Vagina (tissue), 2 donors: ENCODE measurements at regions not wholly inside any gene's neighbourhood (a gene's known extent, or its start where the extent isn't known, plus 50 kb on each side); places are given as distances from the start of the nearest gene placed in this dataset.

ENCODE experiments used
- DNase-seq, 2 donors: peaks; one replicate each; pipeline ENCODE4 v3.0.0-alpha.2; 2017; ENCODE audit errors: extremely low spot score in 2 of 2
- H3K27ac ChIP-seq: fragments of 200-600 bp; sonication (generic); one replicate; pipeline ENCODE4 v1.5.1; 2019
- H3K27me3 ChIP-seq: fragments of 200-600 bp; sonication (generic); one replicate; pipeline ENCODE4 v1.5.1; 2019
- H3K36me3 ChIP-seq, 2 donors: fragments of 200-600 bp; sonication (generic); one replicate each; pipeline ENCODE4 v1.5.1; 2017 to 2019
- H3K4me1 ChIP-seq: fragments of 200-600 bp; sonication (generic); one replicate; pipeline ENCODE4 v1.5.1; 2019
- H3K4me3 ChIP-seq, 2 donors: fragments of 200-600 bp; sonication (generic); 1 replicate in 1 of 2; 2 replicates in 1 of 2; pipeline ENCODE4 v1.5.1; 2016 to 2019
- H3K9me3 ChIP-seq: fragments of 200-600 bp; sonication (generic); one replicate; pipeline ENCODE4 v1.5.1; 2019
- POLR2A ChIP-seq, 2 donors: fragments of 450-650 bp; IDR thresholded peaks; one replicate each; pipeline ENCODE4 v1.6.1; 2017; ENCODE audit warnings: antibody characterized with exemption in 2 of 2, mild to moderate bottlenecking in 2 of 2, moderate library complexity in 2 of 2
- POLR2AphosphoS5 ChIP-seq, 2 donors: sonication (generic); formaldehyde crosslinking; IDR thresholded peaks; one replicate each; pipeline ENCODE4 v1.9.0; 2017; ENCODE audit warnings: antibody characterized with exemption in 2 of 2, mild to moderate bottlenecking in 2 of 2, low read depth in 1 of 2; ENCODE audit not compliant: insufficient read depth in 1 of 2
- intact Hi-C: fragments of 100-400 bp; cut with DNase I; formaldehyde crosslinking; loops from one replicate; pipeline ENCODE4 v1.15.1; 2023
- TF ChIP-seq, protein P1 (sequence below), 3 experiments: fragments of 450-650 bp in 2 of 3; fragments of 200-600 bp in 1 of 3; sonication (generic) in 1 of 3; IDR thresholded peaks; one replicate each; pipeline ENCODE4 v1.5.1; 2017 to 2019; ENCODE audit warnings: antibody characterized with exemption in 3 of 3, mild to moderate bottlenecking in 2 of 3, moderate library complexity in 2 of 3

GRCh38 chrX:7789200-7789599 is 53.8 kb upstream of the VCX start:
- Histone ChIP-seq H3K9me3 (no peaks in the 10 kb centered on the region), H3K4me3 (no peak overlapping the region)
- intact Hi-C loops, result no loop called here

GRCh38 chrX:7788334-7788733 is 54.6 kb upstream of the VCX start:
- H3K36me3 ChIP-seq, result no peaks in the 10 kb centered on the region
- DNase-seq, result no peak
- no peak overlapping the region for H3K4me3 ChIP-seq
- no peak for TF ChIP-seq POLR2AphosphoS5 (IDR thresholded peaks at IDR 0.05; ENCODE audit: insufficient read depth in 1 of 2, low read depth in 1 of 2)
- no peak for TF ChIP-seq POLR2A (IDR thresholded peaks at IDR 0.05)
- TF ChIP-seq, protein P1, sequence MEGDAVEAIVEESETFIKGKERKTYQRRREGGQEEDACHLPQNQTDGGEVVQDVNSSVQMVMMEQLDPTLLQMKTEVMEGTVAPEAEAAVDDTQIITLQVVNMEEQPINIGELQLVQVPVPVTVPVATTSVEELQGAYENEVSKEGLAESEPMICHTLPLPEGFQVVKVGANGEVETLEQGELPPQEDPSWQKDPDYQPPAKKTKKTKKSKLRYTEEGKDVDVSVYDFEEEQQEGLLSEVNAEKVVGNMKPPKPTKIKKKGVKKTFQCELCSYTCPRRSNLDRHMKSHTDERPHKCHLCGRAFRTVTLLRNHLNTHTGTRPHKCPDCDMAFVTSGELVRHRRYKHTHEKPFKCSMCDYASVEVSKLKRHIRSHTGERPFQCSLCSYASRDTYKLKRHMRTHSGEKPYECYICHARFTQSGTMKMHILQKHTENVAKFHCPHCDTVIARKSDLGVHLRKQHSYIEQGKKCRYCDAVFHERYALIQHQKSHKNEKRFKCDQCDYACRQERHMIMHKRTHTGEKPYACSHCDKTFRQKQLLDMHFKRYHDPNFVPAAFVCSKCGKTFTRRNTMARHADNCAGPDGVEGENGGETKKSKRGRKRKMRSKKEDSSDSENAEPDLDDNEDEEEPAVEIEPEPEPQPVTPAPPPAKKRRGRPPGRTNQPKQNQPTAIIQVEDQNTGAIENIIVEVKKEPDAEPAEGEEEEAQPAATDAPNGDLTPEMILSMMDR (IDR thresholded peaks at IDR 0.05), result no peak
- intact Hi-C loops, result no loop called here
- H3K9me3 ChIP-seq, result no peaks in the 10 kb centered on the region
- H3K27me3 ChIP-seq, result no peaks in the 10 kb centered on the region
- no peaks in the 10 kb centered on the region for H3K4me1 ChIP-seq
- H3K27ac ChIP-seq, result no peak overlapping the region

More at GRCh38 chrX:7789200-7789599, 53.8 kb upstream of the VCX start:
- TF ChIP-seq, protein P1 (IDR thresholded peaks at IDR 0.05), result no peak
- TF ChIP-seq POLR2A (IDR thresholded peaks at IDR 0.05) (no peak), POLR2AphosphoS5 (IDR thresholded peaks at IDR 0.05; ENCODE audit: insufficient read depth in 1 of 2, low read depth in 1 of 2) (no peak)
- no peaks in the 10 kb centered on the region for H3K4me1 ChIP-seq
- no peaks in the 10 kb centered on the region for H3K36me3 ChIP-seq
- H3K27ac ChIP-seq, result no peak overlapping the region
- no peak for DNase-seq
- no peaks in the 10 kb centered on the region for H3K27me3 ChIP-seq

DNA sequence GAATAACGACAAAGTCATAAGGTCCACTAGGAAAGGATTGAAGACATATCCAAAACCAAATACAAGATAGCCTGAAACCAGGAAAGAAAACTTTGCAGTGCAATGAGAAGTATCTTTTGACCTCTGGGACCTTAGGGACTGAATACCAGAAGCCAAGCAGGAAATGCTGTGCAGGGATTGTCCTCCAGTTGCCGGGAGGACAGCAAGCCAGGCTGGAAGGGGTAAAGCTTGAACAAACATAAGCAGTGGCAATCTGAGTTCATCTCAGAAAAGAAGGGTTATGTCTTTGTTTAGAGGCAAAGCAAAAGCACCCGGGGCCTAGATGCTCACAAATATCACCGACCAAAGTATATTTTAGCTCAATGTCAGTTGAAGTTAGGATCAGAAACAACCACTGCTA is 55.3 kb upstream of the VCX start:
- no peak for TF ChIP-seq POLR2A (IDR thresholded peaks at IDR 0.05)
- no peak for TF ChIP-seq POLR2AphosphoS5 (IDR thresholded peaks at IDR 0.05; ENCODE audit: insufficient read depth in 1 of 2, low read depth in 1 of 2)
- TF ChIP-seq, protein P1 (IDR thresholded peaks at IDR 0.05), result no peak
- DNase-seq, result no peak
- Histone ChIP-seq H3K36me3 (no peaks in the 10 kb centered on the region), H3K4me1 (no peaks in the 10 kb centered on the region), H3K27me3 (no peaks in the 10 kb centered on the region), H3K27ac (no peak overlapping the region), H3K9me3 (no peaks in the 10 kb centered on the region), H3K4me3 (no peak overlapping the region)
- intact Hi-C loops, result no loop called here

DNA sequence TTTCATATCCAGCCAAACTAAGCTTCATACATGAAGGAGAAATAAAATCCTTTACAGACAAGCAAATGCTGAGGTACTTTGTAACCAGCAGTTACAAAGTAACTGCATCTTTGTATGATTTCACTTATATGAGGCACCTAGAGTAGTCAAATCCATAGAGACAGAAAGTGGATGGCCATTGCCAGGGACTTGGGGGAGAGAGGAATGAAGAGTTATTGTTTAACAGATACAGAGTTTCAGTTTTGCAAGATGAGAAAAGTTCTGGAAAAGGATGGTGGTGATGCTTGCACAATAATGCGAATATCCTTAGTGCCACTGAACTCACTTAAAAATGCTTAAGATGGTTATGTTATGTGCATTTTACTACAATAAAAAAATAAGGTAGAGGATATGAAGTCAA is 58.4 kb upstream of the VCX start:
- no peak overlapping the region for H3K27ac ChIP-seq
- no peaks in the 10 kb centered on the region for H3K4me1 ChIP-seq
- DNase-seq, result no peak
- intact Hi-C loops, result no loop called here
- H3K36me3 ChIP-seq, result no peaks in the 10 kb centered on the region
- no peaks in the 10 kb centered on the region for H3K27me3 ChIP-seq
- no peak overlapping the region for H3K4me3 ChIP-seq
- H3K9me3 ChIP-seq, result no peaks in the 10 kb centered on the region
- TF ChIP-seq POLR2AphosphoS5 (IDR thresholded peaks at IDR 0.05; ENCODE audit: insufficient read depth in 1 of 2, low read depth in 1 of 2), result no peak
- TF ChIP-seq, protein P1 (IDR thresholded peaks at IDR 0.05), result no peak
- TF ChIP-seq POLR2A (IDR thresholded peaks at IDR 0.05), result no peak

GRCh38 chrX:7779644-7780043 is 63.3 kb upstream of the VCX start:
- Histone ChIP-seq H3K4me3 (no peak overlapping the region), H3K4me1 (no peaks in the 10 kb centered on the region), H3K27me3 (no peaks in the 10 kb centered on the region), H3K36me3 (no peaks in the 10 kb centered on the region), H3K27ac (no peak overlapping the region), H3K9me3 (no peaks in the 10 kb centered on the region)
- intact Hi-C loops, result no loop called here
- no peak for DNase-seq
- no peak for TF ChIP-seq POLR2A (IDR thresholded peaks at IDR 0.05)
- TF ChIP-seq, protein P1 (IDR thresholded peaks at IDR 0.05), result no peak
- TF ChIP-seq POLR2AphosphoS5 (IDR thresholded peaks at IDR 0.05; ENCODE audit: insufficient read depth in 1 of 2, low read depth in 1 of 2), result no peak
